ENCODE measurements at regions not wholly inside any gene's neighbourhood (a gene's known extent, or its start where the extent isn't known, plus 50 kb on each side); places are given as distances from the start of the nearest gene placed in this dataset.

DNA sequence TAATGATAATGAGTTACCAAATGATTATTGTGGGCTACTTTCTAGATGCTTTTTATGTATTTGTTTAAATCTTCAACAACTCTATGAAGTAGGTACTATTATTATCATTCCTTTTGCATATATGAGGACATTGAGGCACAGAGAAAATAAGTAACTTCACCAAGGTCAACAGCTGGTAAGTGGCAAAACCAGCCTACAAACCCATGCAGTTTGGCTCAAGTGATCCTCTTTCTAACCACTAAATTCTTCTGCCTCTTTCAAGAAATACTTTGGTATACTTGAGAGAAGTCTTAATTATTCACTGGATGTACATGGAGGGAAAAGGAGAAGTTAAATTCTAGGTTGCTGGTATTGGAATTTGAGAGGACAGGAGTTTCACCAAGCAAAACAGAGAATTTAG is 495.2 kb upstream of the CADM1 start:
- Histone ChIP-seq H3K4me1 (no peaks in the 10 kb centered on the region), H3K9me3 (no peaks in the 10 kb centered on the region), H3K27ac (no peak overlapping the region), H3K4me3 (no peak overlapping the region), H3K36me3 (no peaks in the 10 kb centered on the region), H3K27me3 (no peaks in the 10 kb centered on the region)
- ATAC-seq (no peak), DNase-seq (no peak)
- intact Hi-C loops (cut with DNase I; ENCODE audit: low total_unique reads) (no loop called here), in situ Hi-C loops (cut with MboI; ENCODE audit: low sequenced_read_pairs in 4 of 4) (no loop called here)
- TF ChIP-seq, protein P1, sequence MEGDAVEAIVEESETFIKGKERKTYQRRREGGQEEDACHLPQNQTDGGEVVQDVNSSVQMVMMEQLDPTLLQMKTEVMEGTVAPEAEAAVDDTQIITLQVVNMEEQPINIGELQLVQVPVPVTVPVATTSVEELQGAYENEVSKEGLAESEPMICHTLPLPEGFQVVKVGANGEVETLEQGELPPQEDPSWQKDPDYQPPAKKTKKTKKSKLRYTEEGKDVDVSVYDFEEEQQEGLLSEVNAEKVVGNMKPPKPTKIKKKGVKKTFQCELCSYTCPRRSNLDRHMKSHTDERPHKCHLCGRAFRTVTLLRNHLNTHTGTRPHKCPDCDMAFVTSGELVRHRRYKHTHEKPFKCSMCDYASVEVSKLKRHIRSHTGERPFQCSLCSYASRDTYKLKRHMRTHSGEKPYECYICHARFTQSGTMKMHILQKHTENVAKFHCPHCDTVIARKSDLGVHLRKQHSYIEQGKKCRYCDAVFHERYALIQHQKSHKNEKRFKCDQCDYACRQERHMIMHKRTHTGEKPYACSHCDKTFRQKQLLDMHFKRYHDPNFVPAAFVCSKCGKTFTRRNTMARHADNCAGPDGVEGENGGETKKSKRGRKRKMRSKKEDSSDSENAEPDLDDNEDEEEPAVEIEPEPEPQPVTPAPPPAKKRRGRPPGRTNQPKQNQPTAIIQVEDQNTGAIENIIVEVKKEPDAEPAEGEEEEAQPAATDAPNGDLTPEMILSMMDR (IDR thresholded peaks at IDR 0.05 in 4 of 5, conservative IDR thresholded peaks at IDR 0.05 in 1 of 5): no peak
- no peak for TF ChIP-seq POLR2A (IDR thresholded peaks at IDR 0.05)

DNA sequence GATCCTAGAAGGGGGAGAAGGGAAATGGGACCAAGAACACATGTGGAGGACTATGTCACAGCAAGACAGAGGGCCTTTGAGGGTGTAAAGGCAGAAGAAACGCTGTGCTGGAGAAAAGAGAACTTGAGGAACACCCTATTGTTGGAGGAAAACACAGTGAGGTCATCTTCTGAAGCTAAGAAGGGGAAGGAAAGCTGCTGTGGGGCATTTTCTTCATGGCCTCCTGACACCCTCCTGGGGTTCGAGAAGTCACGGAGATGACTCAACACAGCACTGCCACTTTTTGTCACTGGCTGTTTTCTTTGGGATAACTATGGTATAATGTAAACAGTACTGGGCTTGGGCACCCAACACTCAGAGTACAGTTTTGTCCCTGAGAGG is 492.6 kb upstream of the CADM1 start:
- H3K4me1 ChIP-seq: no peaks in the 10 kb centered on the region
- no peaks in the 10 kb centered on the region for H3K9me3 ChIP-seq
- no peaks in the 10 kb centered on the region for H3K27me3 ChIP-seq
- in situ Hi-C loops (cut with MboI; ENCODE audit: low sequenced_read_pairs in 4 of 4) (no loop called here), intact Hi-C loops (cut with DNase I; ENCODE audit: low total_unique reads) (no loop called here)
- H3K27ac ChIP-seq: no peak overlapping the region
- ATAC-seq: no peak
- DNase-seq: no peak
- TF ChIP-seq, protein P1 (IDR thresholded peaks at IDR 0.05 in 4 of 5, conservative IDR thresholded peaks at IDR 0.05 in 1 of 5): no peak
- TF ChIP-seq POLR2A (IDR thresholded peaks at IDR 0.05): no peak
- no peaks in the 10 kb centered on the region for H3K36me3 ChIP-seq
- H3K4me3 ChIP-seq: no peak overlapping the region

DNA sequence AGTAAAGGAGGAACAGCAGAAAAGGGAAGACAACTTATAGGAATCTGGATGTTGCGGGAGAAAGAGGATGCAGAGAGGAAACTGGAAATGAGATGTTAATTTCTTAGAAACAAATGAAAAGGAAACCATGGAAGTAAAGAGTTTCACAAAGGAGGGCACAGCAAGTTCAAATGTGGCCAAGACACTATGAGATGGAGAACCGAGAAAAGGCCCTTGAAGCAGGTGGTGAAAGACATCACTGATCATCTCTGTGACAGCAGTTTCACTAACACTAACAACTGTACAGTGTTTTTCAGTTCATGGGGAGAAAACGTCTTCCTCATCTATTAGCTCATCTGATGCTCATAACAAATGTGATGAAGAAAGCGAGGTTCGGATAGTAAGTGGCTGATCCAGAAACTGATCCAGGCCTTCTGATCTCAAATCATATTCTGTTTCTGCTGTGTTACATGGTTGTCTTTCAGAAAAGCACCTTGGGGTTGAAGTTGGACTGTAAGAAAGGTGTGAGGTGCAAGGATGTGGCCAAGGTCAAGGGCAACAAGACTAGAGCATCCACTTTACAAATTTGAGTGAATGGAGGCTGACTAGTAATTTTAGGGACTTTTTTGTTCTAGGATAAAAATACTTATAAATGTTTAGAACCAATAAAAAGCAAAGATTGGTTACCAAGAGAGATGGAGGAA is 492.1 kb upstream of the CADM1 start:
- TF ChIP-seq, protein P1 (IDR thresholded peaks at IDR 0.05 in 4 of 5, conservative IDR thresholded peaks at IDR 0.05 in 1 of 5): no peak
- TF ChIP-seq POLR2A (IDR thresholded peaks at IDR 0.05): no peak
- in situ Hi-C loops (cut with MboI; ENCODE audit: low sequenced_read_pairs in 4 of 4) (no loop called here), intact Hi-C loops (cut with DNase I; ENCODE audit: low total_unique reads) (no loop called here)

DNA sequence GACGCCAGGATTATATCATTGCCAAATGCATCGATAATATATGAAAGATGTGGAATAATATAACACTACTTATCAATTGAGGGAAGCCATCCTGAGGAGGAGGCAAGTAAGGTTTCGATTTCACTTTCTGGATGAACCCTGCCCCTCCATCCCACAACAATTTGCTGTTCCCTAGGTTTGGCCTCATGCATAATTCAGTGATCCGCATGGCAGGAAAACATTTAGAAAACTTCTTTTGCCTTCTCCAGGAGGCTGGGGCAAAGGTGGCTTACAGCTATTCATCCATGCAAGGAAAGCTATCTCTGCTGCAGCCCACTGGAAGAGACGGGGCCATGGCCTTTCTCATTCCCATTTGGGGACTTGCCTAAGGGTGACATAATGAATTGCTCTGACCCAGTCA is 489.4 kb upstream of the CADM1 start:
- in situ Hi-C loops (cut with MboI; ENCODE audit: low sequenced_read_pairs in 4 of 4) (no loop called here), intact Hi-C loops (cut with DNase I; ENCODE audit: low total_unique reads) (no loop called here)
- ATAC-seq (no peak), DNase-seq (no peak)
- H3K36me3 ChIP-seq: no peaks in the 10 kb centered on the region
- H3K9me3 ChIP-seq: no peaks in the 10 kb centered on the region
- H3K27ac ChIP-seq: no peak overlapping the region
- H3K4me3 ChIP-seq: no peak overlapping the region
- TF ChIP-seq, protein P1 (IDR thresholded peaks at IDR 0.05 in 4 of 5, conservative IDR thresholded peaks at IDR 0.05 in 1 of 5): no peak
- no peak for TF ChIP-seq POLR2A (IDR thresholded peaks at IDR 0.05)
- no peaks in the 10 kb centered on the region for H3K27me3 ChIP-seq
- H3K4me1 ChIP-seq: no peaks in the 10 kb centered on the region

More for the DNA sequence above, 492.1 kb upstream of the CADM1 start:
- no peaks in the 10 kb centered on the region for H3K27me3 ChIP-seq
- no peak overlapping the region for H3K4me3 ChIP-seq
- H3K4me1 ChIP-seq: no peaks in the 10 kb centered on the region
- ATAC-seq (no peak), DNase-seq (no peak)
- no peaks in the 10 kb centered on the region for H3K36me3 ChIP-seq
- H3K27ac ChIP-seq: no peak overlapping the region
- H3K9me3 ChIP-seq: no peaks in the 10 kb centered on the region

DNA sequence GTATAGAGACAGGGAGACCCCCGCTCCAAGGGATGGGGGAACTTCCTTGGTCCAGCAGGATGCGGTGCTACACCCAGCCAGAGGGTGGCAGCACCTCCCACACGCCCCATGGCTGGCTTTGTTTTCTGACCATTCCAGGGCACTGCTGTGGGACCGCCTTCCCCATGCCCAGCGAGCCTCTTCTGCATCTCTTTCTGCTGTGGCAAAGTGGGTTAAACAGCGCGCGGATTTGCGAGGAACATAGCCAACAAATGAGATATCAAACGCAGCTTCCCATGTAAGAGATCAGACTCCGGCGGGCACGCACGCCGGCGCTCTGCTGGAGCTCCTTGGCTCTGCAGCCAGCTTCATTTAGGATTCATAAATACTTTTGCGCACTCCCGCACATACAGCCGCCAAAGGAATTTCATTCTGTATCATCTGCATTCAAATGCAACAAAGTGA is 485.8 kb upstream of the CADM1 start:
- in situ Hi-C loops (cut with MboI; ENCODE audit: low sequenced_read_pairs in 4 of 4) (no loop called here), intact Hi-C loops (cut with DNase I; ENCODE audit: low total_unique reads) (no loop called here)
- Histone ChIP-seq H3K9me3 (no peaks in the 10 kb centered on the region), H3K27me3 (no peaks in the 10 kb centered on the region), H3K36me3 (no peaks in the 10 kb centered on the region), H3K4me1 (no peaks in the 10 kb centered on the region), H3K27ac (no peak overlapping the region), H3K4me3 (no peak overlapping the region)
- ATAC-seq (no peak), DNase-seq (no peak)
- TF ChIP-seq POLR2A (IDR thresholded peaks at IDR 0.05): no peak
- TF ChIP-seq, protein P1 (IDR thresholded peaks at IDR 0.05 in 4 of 5, conservative IDR thresholded peaks at IDR 0.05 in 1 of 5): peak in 4 of 5 experiments; percentile 22 to 52 (median 50)

All from gastrocnemius medialis (tissue), 4 donors.